ENCODE measurements at regions not wholly inside any gene's neighbourhood (a gene's known extent, or its start where the extent isn't known, plus 50 kb on each side); places are given as distances from the start of the nearest gene placed in this dataset.

DNA sequence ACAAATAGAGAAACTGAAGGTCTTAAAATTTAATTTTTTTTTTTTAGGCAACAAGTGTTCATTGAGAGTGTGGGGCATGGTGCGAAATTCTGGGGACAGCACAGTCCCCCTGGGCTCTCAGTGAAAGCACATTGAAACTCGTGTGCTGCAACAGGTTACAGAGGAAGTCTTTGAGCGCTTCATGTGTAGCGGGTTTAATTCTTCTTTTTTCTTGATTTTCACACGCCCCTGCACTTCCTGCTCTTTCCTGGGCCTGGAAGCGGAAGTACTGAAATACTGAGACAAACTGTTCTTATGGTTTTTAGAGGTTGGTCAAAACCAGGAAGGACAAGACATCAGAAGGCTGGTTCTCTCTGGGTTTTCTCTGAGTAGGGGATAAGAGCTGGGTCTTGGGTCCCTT lies 203.5 kb downstream of the PTEN start:
- POLR2A ChIA-PET, result interaction anchor here (0.7 kb wide), 1 partner anchor 122 kb away, joined by 4 read pairs; no protein-coding TSS in a partner anchor
- no peak overlapping the region for H3K27ac ChIP-seq (ENCODE audit: low read length)
- intact Hi-C loops (cut with micrococcal nuclease; ENCODE audit: unreplicated experiment), result no loop called here
- no peaks in the 10 kb centered on the region for H3K36me3 ChIP-seq (ENCODE audit: control insufficient read depth, insufficient read depth, low read length)
- no peak overlapping the region for H3K4me3 ChIP-seq (ENCODE audit: low read depth in 2 of 2, low read length in 2 of 2)
- CTCF ChIA-PET, result no interaction called here
- no peaks in the 10 kb centered on the region for H3K9me3 ChIP-seq (ENCODE audit: control insufficient read depth, insufficient read depth, low read depth, low read length)
- DNase-seq (ENCODE audit: low read depth, low spot score) (no peak), ATAC-seq (no peak)
- no peaks in the 10 kb centered on the region for H3K4me1 ChIP-seq (ENCODE audit: control insufficient read depth, insufficient read depth, low read length)
- TF ChIP-seq POLR2AphosphoS5 (IDR thresholded peaks at IDR 0.05; ENCODE audit: low read depth, low read length), result no peak
- TF ChIP-seq, protein P1, sequence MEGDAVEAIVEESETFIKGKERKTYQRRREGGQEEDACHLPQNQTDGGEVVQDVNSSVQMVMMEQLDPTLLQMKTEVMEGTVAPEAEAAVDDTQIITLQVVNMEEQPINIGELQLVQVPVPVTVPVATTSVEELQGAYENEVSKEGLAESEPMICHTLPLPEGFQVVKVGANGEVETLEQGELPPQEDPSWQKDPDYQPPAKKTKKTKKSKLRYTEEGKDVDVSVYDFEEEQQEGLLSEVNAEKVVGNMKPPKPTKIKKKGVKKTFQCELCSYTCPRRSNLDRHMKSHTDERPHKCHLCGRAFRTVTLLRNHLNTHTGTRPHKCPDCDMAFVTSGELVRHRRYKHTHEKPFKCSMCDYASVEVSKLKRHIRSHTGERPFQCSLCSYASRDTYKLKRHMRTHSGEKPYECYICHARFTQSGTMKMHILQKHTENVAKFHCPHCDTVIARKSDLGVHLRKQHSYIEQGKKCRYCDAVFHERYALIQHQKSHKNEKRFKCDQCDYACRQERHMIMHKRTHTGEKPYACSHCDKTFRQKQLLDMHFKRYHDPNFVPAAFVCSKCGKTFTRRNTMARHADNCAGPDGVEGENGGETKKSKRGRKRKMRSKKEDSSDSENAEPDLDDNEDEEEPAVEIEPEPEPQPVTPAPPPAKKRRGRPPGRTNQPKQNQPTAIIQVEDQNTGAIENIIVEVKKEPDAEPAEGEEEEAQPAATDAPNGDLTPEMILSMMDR (IDR thresholded peaks at IDR 0.05), result no peak
- TF ChIP-seq TCF7L2 (IDR thresholded peaks at IDR 0.05; ENCODE audit: low read depth, low read length), result no peak
- TF ChIP-seq, protein P2, sequence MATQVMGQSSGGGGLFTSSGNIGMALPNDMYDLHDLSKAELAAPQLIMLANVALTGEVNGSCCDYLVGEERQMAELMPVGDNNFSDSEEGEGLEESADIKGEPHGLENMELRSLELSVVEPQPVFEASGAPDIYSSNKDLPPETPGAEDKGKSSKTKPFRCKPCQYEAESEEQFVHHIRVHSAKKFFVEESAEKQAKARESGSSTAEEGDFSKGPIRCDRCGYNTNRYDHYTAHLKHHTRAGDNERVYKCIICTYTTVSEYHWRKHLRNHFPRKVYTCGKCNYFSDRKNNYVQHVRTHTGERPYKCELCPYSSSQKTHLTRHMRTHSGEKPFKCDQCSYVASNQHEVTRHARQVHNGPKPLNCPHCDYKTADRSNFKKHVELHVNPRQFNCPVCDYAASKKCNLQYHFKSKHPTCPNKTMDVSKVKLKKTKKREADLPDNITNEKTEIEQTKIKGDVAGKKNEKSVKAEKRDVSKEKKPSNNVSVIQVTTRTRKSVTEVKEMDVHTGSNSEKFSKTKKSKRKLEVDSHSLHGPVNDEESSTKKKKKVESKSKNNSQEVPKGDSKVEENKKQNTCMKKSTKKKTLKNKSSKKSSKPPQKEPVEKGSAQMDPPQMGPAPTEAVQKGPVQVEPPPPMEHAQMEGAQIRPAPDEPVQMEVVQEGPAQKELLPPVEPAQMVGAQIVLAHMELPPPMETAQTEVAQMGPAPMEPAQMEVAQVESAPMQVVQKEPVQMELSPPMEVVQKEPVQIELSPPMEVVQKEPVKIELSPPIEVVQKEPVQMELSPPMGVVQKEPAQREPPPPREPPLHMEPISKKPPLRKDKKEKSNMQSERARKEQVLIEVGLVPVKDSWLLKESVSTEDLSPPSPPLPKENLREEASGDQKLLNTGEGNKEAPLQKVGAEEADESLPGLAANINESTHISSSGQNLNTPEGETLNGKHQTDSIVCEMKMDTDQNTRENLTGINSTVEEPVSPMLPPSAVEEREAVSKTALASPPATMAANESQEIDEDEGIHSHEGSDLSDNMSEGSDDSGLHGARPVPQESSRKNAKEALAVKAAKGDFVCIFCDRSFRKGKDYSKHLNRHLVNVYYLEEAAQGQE (IDR thresholded peaks at IDR 0.05; ENCODE audit: insufficient read depth in 1 of 2, low read depth in 2 of 2, low read length in 1 of 2), result no peak
- TF ChIP-seq SIN3A (IDR thresholded peaks at IDR 0.05; ENCODE audit: borderline replicate concordance, insufficient read depth, low read depth, low read length), result no peak
- in situ Hi-C loops (cut with HindIII; ENCODE audit: low pct_unique_long_range_greater_than_20kb, low sequenced_read_pairs), result no loop called here
- no TSS peak for BruUV-seq (replicated peaks)
- no peaks in the 10 kb centered on the region; the same call in 1 of the 2 replicates for H3K27me3 ChIP-seq (ENCODE audit: control insufficient read depth, insufficient read depth, low read length)

GRCh38 chr10:88067737-88068136 lies 204.3 kb downstream of the PTEN start:
- POLR2A ChIA-PET, result no interaction called here
- Histone ChIP-seq H3K27me3 (ENCODE audit: control insufficient read depth, insufficient read depth, low read length) (peaks cover 2% of the 10 kb centered on the region; the same call in 1 of the 2 replicates), H3K9me3 (ENCODE audit: control insufficient read depth, insufficient read depth, low read depth, low read length) (no peaks in the 10 kb centered on the region), H3K4me3 (ENCODE audit: low read depth in 2 of 2, low read length in 2 of 2) (no peak overlapping the region), H3K36me3 (ENCODE audit: control insufficient read depth, insufficient read depth, low read length) (no peaks in the 10 kb centered on the region), H3K4me1 (ENCODE audit: control insufficient read depth, insufficient read depth, low read length) (no peaks in the 10 kb centered on the region), H3K27ac (ENCODE audit: low read length) (no peak overlapping the region)
- in situ Hi-C loops (cut with HindIII; ENCODE audit: low pct_unique_long_range_greater_than_20kb, low sequenced_read_pairs), result no loop called here
- BruUV-seq (replicated peaks), result no TSS peak
- TF ChIP-seq, protein P2 (IDR thresholded peaks at IDR 0.05; ENCODE audit: insufficient read depth in 1 of 2, low read depth in 2 of 2, low read length in 1 of 2), result no peak
- no peak for TF ChIP-seq TCF7L2 (IDR thresholded peaks at IDR 0.05; ENCODE audit: low read depth, low read length)
- no peak for TF ChIP-seq SIN3A (IDR thresholded peaks at IDR 0.05; ENCODE audit: borderline replicate concordance, insufficient read depth, low read depth, low read length)
- no peak for TF ChIP-seq POLR2AphosphoS5 (IDR thresholded peaks at IDR 0.05; ENCODE audit: low read depth, low read length)
- TF ChIP-seq, protein P1 (IDR thresholded peaks at IDR 0.05), result no peak
- intact Hi-C loops (cut with micrococcal nuclease; ENCODE audit: unreplicated experiment), result no loop called here
- CTCF ChIA-PET, result no interaction called here
- no peak for DNase-seq (ENCODE audit: low read depth, low spot score)
- ATAC-seq, result no peak

Data from Panc1 (cell line).